HT-29 (cell line): ENCODE measurements at regions not wholly inside any gene's neighbourhood (a gene's known extent, or its start where the extent isn't known, plus 50 kb on each side); places are given as distances from the start of the nearest gene placed in this dataset.
"Not testable (repeated sequence)": the region's sequence is repeated elsewhere in the genome, so short reads cannot be mapped to it uniquely, and the experiment has no call there.

Source experiments
- DNase-seq: peaks from one replicate; pipeline ENCODE4 v3.0.0-alpha.2; 2015; ENCODE audit warnings: low spot score

GRCh38 chr10:61271127-61271780, 181.9 kb downstream of the TMEM26 start:
- DNase-seq = peak; percentile 68

GRCh38 chr10:61263518-61263917, 189.7 kb downstream of the TMEM26 start:
- no peak for DNase-seq

- no peak for DNase-seq
Measured at GRCh38 chr10:61262486-61263261, 190.5 kb downstream of the TMEM26 start.

GRCh38 chr10:61257956-61258496, 195.2 kb downstream of the TMEM26 start:
- no peak for DNase-seq

DNA sequence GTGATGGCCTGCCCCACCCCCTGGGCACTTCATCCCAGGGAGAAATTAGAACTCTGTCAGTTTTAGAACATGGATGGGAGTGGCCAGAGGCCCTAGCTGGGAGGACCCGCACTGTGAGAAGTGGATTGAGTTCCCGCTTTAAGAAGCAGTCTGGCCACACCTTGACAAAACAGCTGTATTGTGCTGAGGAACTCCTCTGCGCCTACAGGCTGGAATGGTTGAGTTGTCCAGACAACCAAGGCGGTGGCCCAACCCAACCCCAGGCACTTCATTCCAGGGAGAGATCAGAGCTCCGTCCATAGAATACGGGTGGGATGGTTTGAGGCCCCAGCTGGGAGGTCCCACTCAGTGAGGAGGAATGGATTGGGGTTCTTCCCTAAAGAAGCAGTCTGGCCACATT, 196.0 kb downstream of the TMEM26 start:
- no peak for DNase-seq

DNA sequence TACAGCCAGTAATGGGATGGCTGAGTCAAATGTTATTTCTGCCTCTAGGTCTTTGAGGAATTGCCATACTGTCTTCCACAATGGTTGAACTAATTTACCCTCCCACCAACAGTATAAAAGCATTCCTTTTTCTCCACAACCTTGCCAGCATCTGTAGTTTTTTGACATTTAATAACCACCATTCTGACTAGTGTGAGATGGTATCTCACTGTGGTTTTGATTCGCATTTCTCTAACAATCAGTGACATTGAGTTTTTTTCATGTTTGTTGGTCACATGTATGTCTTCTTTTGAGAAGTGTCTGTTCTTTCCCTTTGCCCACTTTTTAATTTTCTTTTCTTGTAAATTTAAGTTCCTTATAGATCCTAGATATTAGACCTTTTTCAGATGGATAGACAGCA, 200.9 kb downstream of the TMEM26 start:
- DNase-seq = not testable (repeated sequence)

GRCh38 chr10:61251089-61251488, 202.1 kb downstream of the TMEM26 start:
- no peak for DNase-seq

DNA sequence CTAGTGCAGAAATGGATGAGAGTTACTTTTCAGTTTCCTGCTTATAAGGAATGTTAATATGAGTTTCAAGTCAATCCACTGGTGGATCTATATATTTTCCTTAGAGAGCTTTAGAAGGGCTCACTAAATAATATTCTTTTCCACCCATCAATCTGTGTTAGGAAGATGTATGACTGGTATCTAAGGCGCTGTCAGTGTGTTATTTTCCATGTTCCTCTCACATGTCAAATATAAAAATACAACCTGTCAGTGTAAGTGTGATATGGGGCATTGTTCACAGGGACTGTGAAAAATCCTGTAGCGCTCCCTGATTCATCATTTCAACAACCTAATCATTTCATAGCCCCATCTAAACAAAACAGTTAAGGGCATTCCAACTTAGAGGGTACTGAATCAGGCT, 203.1 kb downstream of the TMEM26 start:
- DNase-seq = no peak

DNA sequence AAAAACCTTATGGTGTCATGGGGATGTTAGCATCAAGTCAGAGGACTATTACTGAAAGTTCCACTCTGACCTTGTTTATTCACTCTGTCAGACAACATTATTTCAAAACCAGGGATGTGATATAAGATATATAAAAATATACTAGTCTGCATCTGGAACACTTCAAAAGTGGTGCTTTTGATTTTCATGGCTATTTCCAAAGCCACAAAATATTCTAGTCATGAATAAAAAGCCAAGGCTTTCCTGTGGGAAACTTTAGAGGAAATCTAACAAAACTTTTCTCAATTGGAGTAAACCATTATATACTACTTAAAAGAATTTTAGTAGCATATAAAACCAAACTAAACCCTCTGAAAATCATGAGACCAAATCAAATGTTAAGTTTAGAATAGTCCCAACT, 205.2 kb downstream of the TMEM26 start:
- DNase-seq = no peak

DNA sequence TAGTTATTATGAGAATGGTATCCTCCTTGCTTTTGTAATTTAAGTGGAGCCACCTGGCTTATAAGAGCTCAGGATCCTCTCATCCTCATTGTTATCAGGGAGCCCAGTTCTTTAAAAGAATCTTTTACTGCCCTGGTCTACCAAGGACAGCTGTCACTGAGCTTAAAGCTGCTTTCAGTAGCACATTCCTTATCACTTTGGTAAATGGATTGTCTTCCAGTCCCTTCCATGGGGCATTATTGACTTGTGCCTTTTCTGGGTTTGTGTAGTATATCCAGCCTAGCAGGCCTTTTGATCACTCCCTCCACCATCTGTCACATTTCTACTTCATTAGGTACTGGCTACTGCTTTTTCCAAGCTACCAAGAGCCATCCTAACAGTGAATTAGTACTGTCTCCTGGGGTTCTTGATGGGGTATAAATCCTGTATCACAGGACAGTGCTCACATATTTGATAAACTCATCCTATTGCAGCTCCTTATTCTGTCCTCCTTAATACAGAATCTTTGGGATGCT, 208.9 kb downstream of the TMEM26 start:
- DNase-seq = no peak

DNA sequence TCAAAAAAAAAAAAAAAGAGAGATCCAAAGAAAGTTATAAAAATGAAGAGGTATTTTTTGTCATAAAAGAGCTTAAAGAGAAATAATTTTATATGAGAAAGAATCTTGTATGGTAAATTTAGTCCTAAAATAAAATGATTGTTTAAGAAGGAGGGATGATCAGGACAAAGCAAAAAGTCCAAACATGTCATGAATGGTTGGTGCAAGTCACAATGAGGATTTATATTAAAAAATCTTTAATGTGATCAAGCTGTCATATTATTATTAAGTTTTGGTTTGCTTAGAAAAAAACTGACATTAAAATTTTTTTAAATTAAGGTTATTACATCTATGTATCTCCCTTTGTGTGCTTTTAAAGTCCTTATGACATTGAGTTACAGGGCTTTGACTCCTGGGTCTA, 220.4 kb downstream of the TMEM26 start:
- DNase-seq = no peak

DNA sequence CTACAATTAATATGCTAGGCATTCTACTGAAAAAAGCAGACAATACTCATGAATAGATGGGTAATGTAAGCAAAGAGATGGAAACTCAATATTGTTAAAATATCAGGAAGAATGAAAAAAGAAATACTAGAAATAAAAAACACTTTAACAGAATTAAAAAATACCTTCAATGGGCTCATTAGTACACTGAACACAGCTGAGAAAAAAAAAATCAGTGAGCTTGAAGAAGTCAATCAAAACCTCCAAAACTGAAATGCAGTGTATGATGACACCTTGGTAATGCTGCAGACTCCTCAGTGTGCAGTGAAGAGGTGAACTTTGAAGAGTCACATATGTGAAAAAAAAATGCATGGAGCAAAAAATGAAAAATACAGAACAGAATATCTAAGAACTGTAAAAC, 227.2 kb downstream of the TMEM26 start:
- DNase-seq = no peak

GRCh38 chr10:61223576-61223975, 229.6 kb downstream of the TMEM26 start:
- no peak for DNase-seq

DNA sequence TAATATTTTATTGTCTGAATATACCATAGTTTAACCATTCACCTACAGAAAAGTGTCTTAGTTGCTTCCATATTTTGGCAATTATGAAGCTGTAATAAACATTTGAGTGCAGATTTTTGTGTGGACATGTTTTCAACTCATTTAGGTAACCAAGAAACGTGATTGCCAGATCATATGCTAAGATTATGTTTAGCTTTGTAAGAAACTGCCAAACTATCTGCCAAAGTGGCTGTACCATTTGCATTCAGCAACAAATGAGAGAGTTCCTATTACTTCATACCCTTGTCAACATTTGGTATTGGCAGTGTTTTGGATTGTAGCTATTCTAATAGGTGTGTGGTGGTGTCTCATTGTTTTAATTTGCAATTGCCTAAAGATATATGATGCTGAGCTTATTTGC, 233.5 kb downstream of the TMEM26 start:
- DNase-seq = no peak

DNA sequence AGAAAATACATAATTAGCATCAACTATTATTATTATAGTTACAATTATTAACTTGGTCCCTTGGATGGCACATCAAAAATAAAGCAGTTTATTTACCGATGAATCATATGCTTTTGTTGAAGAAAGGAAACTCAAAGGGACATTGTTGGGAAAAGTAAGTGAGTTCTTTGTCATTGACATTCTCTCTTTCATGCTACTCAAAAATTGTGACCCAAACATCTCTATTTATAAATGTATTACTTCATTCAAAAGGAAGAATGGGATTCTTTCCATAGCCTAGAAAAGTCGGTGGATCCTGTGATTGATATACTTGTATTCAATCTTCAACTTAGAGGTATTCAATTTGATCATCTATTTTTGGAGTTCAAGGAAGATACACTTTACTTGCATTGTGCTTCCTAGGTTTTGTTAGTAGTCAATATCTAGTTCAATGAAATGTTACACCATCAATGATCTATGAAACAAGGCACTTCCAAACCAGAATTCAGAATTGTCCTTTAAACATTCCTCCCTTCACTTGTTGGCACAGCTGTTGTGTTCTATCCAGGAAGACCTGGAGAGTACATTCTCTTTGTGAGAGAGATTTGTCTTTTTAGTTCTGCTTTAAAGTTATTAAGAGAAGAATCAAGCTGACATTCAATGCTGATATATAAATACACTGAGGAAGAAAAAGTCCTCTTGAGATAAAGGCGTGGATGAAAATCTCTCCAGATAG, 235.2 kb downstream of the TMEM26 start:
- DNase-seq = no peak

DNA sequence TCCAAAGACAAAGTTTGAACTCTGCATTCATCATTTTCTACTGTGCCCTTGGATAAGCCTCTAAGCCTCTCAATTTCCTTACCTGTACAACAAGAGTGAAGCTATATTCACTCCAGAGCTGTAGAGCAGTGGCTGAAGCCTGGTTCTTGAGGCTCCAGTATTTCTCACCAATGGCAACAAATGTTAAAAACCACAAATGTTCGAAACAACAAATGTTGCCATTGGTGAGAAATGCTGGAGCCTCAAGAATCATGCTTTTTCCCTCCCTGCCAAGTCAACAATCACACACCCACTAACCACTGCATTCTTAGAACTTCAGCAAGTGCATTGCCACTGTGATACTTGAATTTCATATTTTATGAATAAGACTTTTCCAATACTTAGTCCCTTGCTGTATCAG, 237.9 kb downstream of the TMEM26 start:
- no peak for DNase-seq

DNA sequence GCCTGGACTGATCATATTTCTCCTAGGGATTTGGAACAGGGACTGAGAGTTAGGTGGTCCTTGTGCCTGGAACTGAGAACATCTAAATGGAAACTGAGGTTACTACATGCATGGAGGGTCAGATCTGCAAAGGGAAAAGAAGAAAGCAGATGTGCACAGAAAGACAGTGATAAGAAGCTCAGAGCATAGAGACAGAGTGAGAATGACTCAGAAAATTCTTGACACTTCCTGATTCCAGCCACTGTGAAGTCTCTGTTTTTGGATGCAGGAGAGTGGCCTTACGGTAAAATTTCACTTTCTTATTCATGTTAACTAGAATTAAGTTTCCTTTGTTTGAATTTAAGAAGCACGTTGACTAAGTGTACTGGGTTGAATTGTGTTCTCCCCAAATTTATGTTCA, 241.7 kb downstream of the TMEM26 start:
- no peak for DNase-seq

DNA sequence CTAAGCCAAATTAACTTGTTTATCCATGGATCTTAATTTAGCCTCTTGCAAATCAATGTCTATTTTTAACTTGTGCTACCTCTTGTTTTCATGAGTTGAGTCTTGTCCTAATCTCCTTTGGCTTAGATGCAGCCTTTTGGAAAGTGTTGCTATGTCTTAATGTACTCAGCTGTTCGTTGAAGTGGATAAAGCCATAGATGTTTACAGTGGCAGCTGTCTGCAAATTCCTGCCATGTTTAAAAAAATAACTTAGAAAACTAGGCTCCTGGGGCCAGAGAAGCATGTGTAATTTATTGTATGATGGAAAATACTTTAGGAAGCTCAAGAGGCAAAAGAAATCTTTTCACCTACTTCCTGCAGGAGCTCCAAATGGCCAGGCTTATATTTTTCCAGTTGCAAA, 253.1 kb upstream of the RHOBTB1 start:
- DNase-seq = no peak

GRCh38 chr10:61195211-61195610, 251.2 kb upstream of the RHOBTB1 start:
- DNase-seq = no peak

- DNase-seq = not testable (repeated sequence)
Measured at GRCh38 chr10:61192589-61192988, 248.6 kb upstream of the RHOBTB1 start.

- DNase-seq = no peak
Measured at GRCh38 chr10:61192042-61192441, 248.1 kb upstream of the RHOBTB1 start.

GRCh38 chr10:61189912-61190311, 245.9 kb upstream of the RHOBTB1 start:
- DNase-seq = no peak
